Gastrocnemius medialis (tissue), 4 donors: ENCODE measurements at regions not wholly inside any gene's neighbourhood (a gene's known extent, or its start where the extent isn't known, plus 50 kb on each side); places are given as distances from the start of the nearest gene placed in this dataset.

Experiments used
- ATAC-seq, 2 donors: fragments of 150-250 bp; one replicate each; pipeline ENCODE4 v1.9.1; 2016
- DNase-seq, 2 donors: peaks; one replicate each; pipeline ENCODE4 v3.0.0-alpha.2; 2019
- H3K27ac ChIP-seq, 4 donors: fragments of 200-600 bp; sonication (generic); 1 replicate in 1 of 4; 2 replicates in 3 of 4; pipeline ENCODE4 v1.5.1; 2016 to 2018; ENCODE audit warnings: mild to moderate bottlenecking in 2 of 4, moderate library complexity in 1 of 4
- H3K27me3 ChIP-seq, 3 donors: fragments of 200-600 bp; sonication (generic) in 2 of 3; 1 replicate in 1 of 3; 2 replicates in 2 of 3; pipeline versions ENCODE4 v1.5.1 to v1.6.0; 2016 to 2019; ENCODE audit warnings: mild to moderate bottlenecking in 1 of 3, moderate library complexity in 1 of 3
- H3K36me3 ChIP-seq, 2 donors: fragments of 200-600 bp; sonication (generic) in 1 of 2; one replicate each; pipeline ENCODE4 v1.5.1; 2017 to 2018
- H3K4me1 ChIP-seq, 2 donors: fragments of 200-600 bp; sonication (generic) in 1 of 2; one replicate each; pipeline ENCODE4 v1.5.1; 2016 to 2017; ENCODE audit warnings: mild to moderate bottlenecking in 2 of 2
- H3K4me3 ChIP-seq, 4 donors: fragments of 200-600 bp; sonication (generic) in 3 of 4; 1 replicate in 1 of 4; 2 replicates in 3 of 4; pipeline ENCODE4 v1.5.1; 2016 to 2019; ENCODE audit warnings: mild to moderate bottlenecking in 2 of 4
- H3K9me3 ChIP-seq, 3 donors: fragments of 200-600 bp; sonication (generic) in 2 of 3; 1 replicate in 1 of 3; 2 replicates in 2 of 3; pipeline ENCODE4 v1.5.1; 2016 to 2019
- POLR2A ChIP-seq, 2 donors: fragments of 450-650 bp; IDR thresholded peaks; one replicate each; pipeline ENCODE4 v1.6.1; 2017; ENCODE audit warnings: antibody characterized with exemption in 2 of 2, mild to moderate bottlenecking in 2 of 2, moderate library complexity in 2 of 2
- in situ Hi-C, 4 donors: fragments of 200-750 bp; cut with MboI; loops; one replicate each; pipeline versions ENCODE4 v1.15.0 to v1.8.0; 2017; ENCODE audit warnings: low sequenced_read_pairs in 4 of 4
- intact Hi-C: fragments of 100-400 bp; cut with DNase I; formaldehyde crosslinking; loops from one replicate; pipeline ENCODE4 v1.15.1; 2023; ENCODE audit warnings: low total_unique reads
- TF ChIP-seq, protein P1 (sequence below), 5 experiments: fragments of 450-650 bp in 3 of 5; fragments of 200-600 bp in 2 of 5; sonication (generic) in 2 of 5; IDR thresholded peaks in 4 of 5; conservative IDR thresholded peaks in 1 of 5; 1 replicate in 4 of 5; 2 replicates in 1 of 5; pipeline ENCODE4 v1.5.1; 2016 to 2019; ENCODE audit warnings: antibody characterized with exemption in 5 of 5, mild to moderate bottlenecking in 3 of 5, moderate library complexity in 3 of 5

DNA sequence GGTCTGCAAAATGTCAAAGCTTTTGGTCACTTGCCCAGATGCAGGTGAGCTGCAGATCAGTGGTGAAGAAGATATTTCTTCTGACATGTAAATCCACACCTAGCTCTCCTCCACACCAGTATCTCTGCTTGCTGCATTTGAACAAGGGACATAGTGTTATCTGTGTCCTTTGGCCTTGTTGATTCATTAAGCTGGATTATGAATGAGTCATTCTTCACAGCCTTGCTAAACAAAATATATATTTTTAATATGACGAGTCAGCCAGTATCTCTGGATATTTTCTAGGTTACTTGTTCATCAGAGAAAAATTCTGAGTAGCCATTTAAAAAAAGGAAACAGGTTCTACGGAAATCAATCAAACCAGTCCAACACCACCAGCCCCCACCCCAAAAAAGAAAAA lies 190.6 kb upstream of the ADAMTS9 start:
- ATAC-seq (no peak), DNase-seq (no peak)

DNA sequence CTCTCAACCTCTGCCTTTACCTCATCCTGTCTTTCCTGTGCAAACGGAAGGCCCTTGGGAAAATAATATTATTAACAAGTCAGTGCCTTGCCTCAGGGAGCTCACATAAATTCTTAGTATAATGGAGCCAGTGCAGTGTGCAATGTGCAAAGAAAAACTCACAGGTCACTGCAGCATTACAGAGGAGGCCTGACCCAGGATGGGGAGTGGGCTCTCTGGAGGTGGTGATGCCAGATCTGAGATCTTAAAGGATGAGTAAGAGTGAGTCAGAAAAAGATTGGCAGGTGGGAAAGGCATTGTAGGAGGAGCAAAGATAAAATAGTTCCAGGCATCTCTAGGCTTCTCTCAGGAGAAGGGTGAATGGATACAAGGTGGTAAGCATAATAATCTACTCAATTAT lies 185.6 kb upstream of the ADAMTS9 start:
- DNase-seq (no peak), ATAC-seq (no peak)
- in situ Hi-C loops = no loop called here

More for the DNA sequence above, 190.6 kb upstream of the ADAMTS9 start:
- H3K9me3 ChIP-seq = no peaks in the 10 kb centered on the region
- H3K27me3 ChIP-seq = no peaks in the 10 kb centered on the region
- no peak overlapping the region for H3K27ac ChIP-seq
- no peak overlapping the region for H3K4me3 ChIP-seq
- H3K4me1 ChIP-seq = no peaks in the 10 kb centered on the region
- intact Hi-C loops = no loop called here
- in situ Hi-C loops = no loop called here
- H3K36me3 ChIP-seq = no peaks in the 10 kb centered on the region
- TF ChIP-seq, protein P1, sequence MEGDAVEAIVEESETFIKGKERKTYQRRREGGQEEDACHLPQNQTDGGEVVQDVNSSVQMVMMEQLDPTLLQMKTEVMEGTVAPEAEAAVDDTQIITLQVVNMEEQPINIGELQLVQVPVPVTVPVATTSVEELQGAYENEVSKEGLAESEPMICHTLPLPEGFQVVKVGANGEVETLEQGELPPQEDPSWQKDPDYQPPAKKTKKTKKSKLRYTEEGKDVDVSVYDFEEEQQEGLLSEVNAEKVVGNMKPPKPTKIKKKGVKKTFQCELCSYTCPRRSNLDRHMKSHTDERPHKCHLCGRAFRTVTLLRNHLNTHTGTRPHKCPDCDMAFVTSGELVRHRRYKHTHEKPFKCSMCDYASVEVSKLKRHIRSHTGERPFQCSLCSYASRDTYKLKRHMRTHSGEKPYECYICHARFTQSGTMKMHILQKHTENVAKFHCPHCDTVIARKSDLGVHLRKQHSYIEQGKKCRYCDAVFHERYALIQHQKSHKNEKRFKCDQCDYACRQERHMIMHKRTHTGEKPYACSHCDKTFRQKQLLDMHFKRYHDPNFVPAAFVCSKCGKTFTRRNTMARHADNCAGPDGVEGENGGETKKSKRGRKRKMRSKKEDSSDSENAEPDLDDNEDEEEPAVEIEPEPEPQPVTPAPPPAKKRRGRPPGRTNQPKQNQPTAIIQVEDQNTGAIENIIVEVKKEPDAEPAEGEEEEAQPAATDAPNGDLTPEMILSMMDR (IDR thresholded peaks at IDR 0.05 in 4 of 5, conservative IDR thresholded peaks at IDR 0.05 in 1 of 5) = no peak
- TF ChIP-seq POLR2A (IDR thresholded peaks at IDR 0.05) = no peak

DNA sequence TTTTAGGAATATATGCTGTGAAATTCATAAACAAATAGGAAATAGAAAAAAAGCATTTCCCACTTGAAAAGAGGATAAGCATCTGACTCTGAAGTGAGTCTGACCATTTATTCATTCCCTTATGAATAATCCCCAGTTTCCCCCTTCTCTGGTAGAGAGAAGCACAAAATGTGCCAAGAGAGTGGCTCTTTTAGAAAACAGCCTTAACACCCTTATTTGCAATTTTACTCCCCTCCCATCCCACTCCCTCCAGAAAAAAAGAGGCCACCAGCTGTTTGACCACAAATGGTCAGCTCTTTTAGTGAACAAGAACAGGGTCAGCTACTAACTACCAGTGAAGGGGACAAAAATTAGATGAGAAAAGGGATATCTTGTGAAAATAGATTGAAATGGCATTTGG lies 184.5 kb upstream of the ADAMTS9 start:
- in situ Hi-C loops = no loop called here
- DNase-seq (no peak), ATAC-seq (peak in 1 of 2 donors; percentile 26)
- no peaks in the 10 kb centered on the region for H3K36me3 ChIP-seq
- no peak overlapping the region for H3K4me3 ChIP-seq
- H3K27ac ChIP-seq = no peak overlapping the region
- intact Hi-C loops = no loop called here
- peaks cover 0 to 12% of the 10 kb centered on the region in 2 donors for H3K4me1 ChIP-seq
- no peaks in the 10 kb centered on the region for H3K27me3 ChIP-seq
- no peaks in the 10 kb centered on the region for H3K9me3 ChIP-seq
- TF ChIP-seq POLR2A (IDR thresholded peaks at IDR 0.05) = no peak
- TF ChIP-seq, protein P1 (IDR thresholded peaks at IDR 0.05 in 4 of 5, conservative IDR thresholded peaks at IDR 0.05 in 1 of 5) = no peak

More for the DNA sequence above, 185.6 kb upstream of the ADAMTS9 start:
- H3K9me3 ChIP-seq = no peaks in the 10 kb centered on the region
- H3K27me3 ChIP-seq = no peaks in the 10 kb centered on the region
- intact Hi-C loops = no loop called here
- H3K4me1 ChIP-seq = peaks cover 0 to 12% of the 10 kb centered on the region in 2 donors
- H3K4me3 ChIP-seq = no peak overlapping the region
- H3K36me3 ChIP-seq = no peaks in the 10 kb centered on the region
- TF ChIP-seq, protein P1 (IDR thresholded peaks at IDR 0.05 in 4 of 5, conservative IDR thresholded peaks at IDR 0.05 in 1 of 5) = no peak
- no peak for TF ChIP-seq POLR2A (IDR thresholded peaks at IDR 0.05)
- H3K27ac ChIP-seq = no peak overlapping the region

DNA sequence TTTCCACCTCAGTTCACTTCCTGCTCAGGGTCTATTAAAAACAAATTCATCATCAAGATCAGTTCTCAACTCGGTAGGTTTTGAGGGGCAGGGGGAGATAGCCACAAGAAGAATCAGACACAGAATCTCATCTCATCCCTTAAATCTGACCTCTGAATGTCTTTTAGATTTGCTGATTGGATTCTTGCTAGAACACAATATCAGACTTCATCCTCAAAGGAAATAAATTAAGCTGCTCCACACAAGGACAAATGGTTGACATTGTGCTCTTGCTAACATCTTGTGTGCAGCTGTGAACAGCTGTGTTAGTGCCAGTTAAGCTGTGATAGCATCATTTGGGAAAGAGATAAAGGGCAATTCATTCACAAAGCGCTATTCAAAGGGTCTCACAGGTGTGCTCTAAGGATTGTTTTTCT lies 184.0 kb upstream of the ADAMTS9 start:
- no peak overlapping the region for H3K27ac ChIP-seq
- H3K36me3 ChIP-seq = no peaks in the 10 kb centered on the region
- no peak overlapping the region for H3K4me3 ChIP-seq
- TF ChIP-seq, protein P1 (IDR thresholded peaks at IDR 0.05 in 4 of 5, conservative IDR thresholded peaks at IDR 0.05 in 1 of 5) = no peak
- no peak for TF ChIP-seq POLR2A (IDR thresholded peaks at IDR 0.05)
- no peaks in the 10 kb centered on the region for H3K27me3 ChIP-seq
- in situ Hi-C loops (no loop called here), intact Hi-C loops (no loop called here)
- ATAC-seq (no peak), DNase-seq (no peak)
- no peaks in the 10 kb centered on the region for H3K9me3 ChIP-seq
- H3K4me1 ChIP-seq = peaks cover 0 to 12% of the 10 kb centered on the region in 2 donors
